GM12872 (cell line): ENCODE measurements at regions not wholly inside any gene's neighbourhood (a gene's known extent, or its start where the extent isn't known, plus 50 kb on each side); places are given as distances from the start of the nearest gene placed in this dataset.
A peak's percentile ranks its signal among the peaks of the same experiment; 100 is the strongest.

Experiments
- TF ChIP-seq, protein P1 (sequence below): IDR thresholded peaks from 3 replicates; pipeline ENCODE4 v1.5.1; 2011; ENCODE audit warnings: low read depth, mild to moderate bottlenecking, low read length, moderate library complexity; ENCODE audit not compliant: insufficient read depth

GRCh38 chr4:135383356-135384288, 1182.0 kb upstream of the PABPC4L start:
- TF ChIP-seq, protein P1, sequence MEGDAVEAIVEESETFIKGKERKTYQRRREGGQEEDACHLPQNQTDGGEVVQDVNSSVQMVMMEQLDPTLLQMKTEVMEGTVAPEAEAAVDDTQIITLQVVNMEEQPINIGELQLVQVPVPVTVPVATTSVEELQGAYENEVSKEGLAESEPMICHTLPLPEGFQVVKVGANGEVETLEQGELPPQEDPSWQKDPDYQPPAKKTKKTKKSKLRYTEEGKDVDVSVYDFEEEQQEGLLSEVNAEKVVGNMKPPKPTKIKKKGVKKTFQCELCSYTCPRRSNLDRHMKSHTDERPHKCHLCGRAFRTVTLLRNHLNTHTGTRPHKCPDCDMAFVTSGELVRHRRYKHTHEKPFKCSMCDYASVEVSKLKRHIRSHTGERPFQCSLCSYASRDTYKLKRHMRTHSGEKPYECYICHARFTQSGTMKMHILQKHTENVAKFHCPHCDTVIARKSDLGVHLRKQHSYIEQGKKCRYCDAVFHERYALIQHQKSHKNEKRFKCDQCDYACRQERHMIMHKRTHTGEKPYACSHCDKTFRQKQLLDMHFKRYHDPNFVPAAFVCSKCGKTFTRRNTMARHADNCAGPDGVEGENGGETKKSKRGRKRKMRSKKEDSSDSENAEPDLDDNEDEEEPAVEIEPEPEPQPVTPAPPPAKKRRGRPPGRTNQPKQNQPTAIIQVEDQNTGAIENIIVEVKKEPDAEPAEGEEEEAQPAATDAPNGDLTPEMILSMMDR = no peak

- TF ChIP-seq, protein P1 = no peak
Observed at GRCh38 chr4:135382280-135382959, 1180.8 kb upstream of the PABPC4L start.

DNA sequence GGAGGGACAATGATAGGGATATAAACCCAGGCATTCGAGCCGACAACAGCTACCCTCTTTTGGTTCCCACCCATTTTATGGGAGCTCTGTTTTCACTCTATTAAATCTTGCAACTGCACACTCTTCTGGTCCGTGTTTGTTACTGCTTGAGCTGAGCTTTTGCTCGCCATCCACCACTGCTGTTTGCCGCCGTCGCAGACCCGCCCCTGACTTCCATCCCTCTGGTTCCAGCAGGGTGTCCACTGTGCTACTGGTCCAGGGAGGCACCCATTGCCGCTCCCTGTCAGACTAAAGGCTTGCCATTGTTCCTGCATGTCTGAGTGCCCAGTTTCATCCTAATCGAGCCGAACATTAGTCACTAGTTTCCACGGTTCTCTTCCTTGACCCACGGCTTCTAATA, 1170.5 kb upstream of the PABPC4L start:
- TF ChIP-seq, protein P1 = no peak

- TF ChIP-seq, protein P1 = peak; percentile 57
Observed at GRCh38 chr4:135371137-135371536, 1169.5 kb upstream of the PABPC4L start.

DNA sequence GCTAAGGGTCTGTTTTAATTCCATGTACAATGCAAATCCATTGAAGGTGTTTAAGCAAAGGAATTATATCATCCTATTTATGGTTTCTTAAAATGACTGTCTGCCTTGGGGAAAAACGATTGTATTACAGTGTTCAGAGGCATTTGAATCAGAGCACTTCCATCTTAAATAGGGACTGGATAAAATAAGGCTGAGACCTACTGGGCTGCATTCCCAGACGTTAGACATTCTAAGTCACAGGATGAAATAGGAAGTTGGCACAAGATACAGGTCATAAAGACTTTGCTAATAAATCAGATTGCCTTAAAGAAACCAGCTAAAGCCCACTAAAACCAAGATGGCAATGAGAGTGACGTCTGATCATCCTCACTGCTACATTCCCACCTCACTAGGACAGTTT, 1167.2 kb upstream of the PABPC4L start:
- TF ChIP-seq, protein P1 = no peak

- TF ChIP-seq, protein P1 = no peak
Observed at GRCh38 chr4:135365065-135365464, 1163.5 kb upstream of the PABPC4L start.

GRCh38 chr4:135359128-135359527, 1157.5 kb upstream of the PABPC4L start:
- TF ChIP-seq, protein P1 = no peak
